ENCODE measurements at regions not wholly inside any gene's neighbourhood (a gene's known extent, or its start where the extent isn't known, plus 50 kb on each side); places are given as distances from the start of the nearest gene placed in this dataset.
"Not testable (repeated sequence)": the region's sequence is repeated elsewhere in the genome, so short reads cannot be mapped to it uniquely, and the experiment has no call there.

DNA sequence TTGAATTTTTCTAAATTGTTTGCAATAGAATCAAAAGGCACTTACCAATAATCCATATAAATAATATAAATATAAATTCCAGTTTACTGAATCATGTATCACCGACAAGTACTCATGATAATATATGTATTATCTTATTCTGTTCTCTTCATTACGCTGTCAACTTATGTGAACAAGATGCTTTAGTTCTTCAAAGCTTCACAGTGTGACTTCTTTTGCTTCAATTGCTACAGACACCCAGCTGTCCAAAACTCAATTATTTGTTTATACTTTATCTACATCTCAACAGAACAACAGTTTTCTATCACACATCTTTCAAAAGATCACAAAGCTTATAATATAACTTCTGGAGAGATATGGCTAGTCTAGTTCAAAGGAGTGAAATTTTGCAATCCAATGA is 1499.9 kb upstream of the PCDH10 start:
- TF ChIP-seq CTCF (IDR thresholded peaks at IDR 0.05; ENCODE audit: insufficient read depth, low read length, poor library complexity, severe bottlenecking): no peak
- no peak for DNase-seq (ENCODE audit: low read depth)

GRCh38 chr4:131650951-131651350 is 1498.1 kb upstream of the PCDH10 start:
- Histone ChIP-seq H3K27me3 (ENCODE audit: control insufficient read depth, insufficient read depth, low read length) (no peaks in the 10 kb centered on the region), H3K4me3 (ENCODE audit: low read depth, low read length) (no peak overlapping the region), H3K36me3 (ENCODE audit: control insufficient read depth, insufficient read depth, low read length) (no peaks in the 10 kb centered on the region)
- DNase-seq (ENCODE audit: low read depth): no peak
- TF ChIP-seq CTCF (IDR thresholded peaks at IDR 0.05; ENCODE audit: insufficient read depth, low read length, poor library complexity, severe bottlenecking): no peak

More for the DNA sequence above, 1499.9 kb upstream of the PCDH10 start:
- Histone ChIP-seq H3K27me3 (ENCODE audit: control insufficient read depth, insufficient read depth, low read length) (no peaks in the 10 kb centered on the region), H3K4me3 (ENCODE audit: low read depth, low read length) (no peak overlapping the region), H3K36me3 (ENCODE audit: control insufficient read depth, insufficient read depth, low read length) (no peaks in the 10 kb centered on the region)

- H3K27me3 ChIP-seq (ENCODE audit: control insufficient read depth, insufficient read depth, low read length); DNase-seq (ENCODE audit: low read depth); H3K36me3 ChIP-seq (ENCODE audit: control insufficient read depth, insufficient read depth, low read length); H3K4me3 ChIP-seq (ENCODE audit: low read depth, low read length): not testable (repeated sequence)
These were observed 1465.8 kb upstream of the PCDH10 start for GRCh38 chr4:131683314-131683713.

- Histone ChIP-seq H3K27me3 (ENCODE audit: control insufficient read depth, insufficient read depth, low read length) (no peaks in the 10 kb centered on the region), H3K4me3 (ENCODE audit: low read depth, low read length) (no peak overlapping the region), H3K36me3 (ENCODE audit: control insufficient read depth, insufficient read depth, low read length) (no peaks in the 10 kb centered on the region)
- no peak for TF ChIP-seq CTCF (IDR thresholded peaks at IDR 0.05; ENCODE audit: insufficient read depth, low read length, poor library complexity, severe bottlenecking)
- no peak for DNase-seq (ENCODE audit: low read depth)
These were observed 1427.2 kb upstream of the PCDH10 start for GRCh38 chr4:131721883-131722282.

- DNase-seq (ENCODE audit: low read depth); H3K27me3 ChIP-seq (ENCODE audit: control insufficient read depth, insufficient read depth, low read length); H3K4me3 ChIP-seq (ENCODE audit: low read depth, low read length); H3K36me3 ChIP-seq (ENCODE audit: control insufficient read depth, insufficient read depth, low read length): not testable (repeated sequence)
These were observed 1426.0 kb upstream of the PCDH10 start for GRCh38 chr4:131723069-131723468.

DNA sequence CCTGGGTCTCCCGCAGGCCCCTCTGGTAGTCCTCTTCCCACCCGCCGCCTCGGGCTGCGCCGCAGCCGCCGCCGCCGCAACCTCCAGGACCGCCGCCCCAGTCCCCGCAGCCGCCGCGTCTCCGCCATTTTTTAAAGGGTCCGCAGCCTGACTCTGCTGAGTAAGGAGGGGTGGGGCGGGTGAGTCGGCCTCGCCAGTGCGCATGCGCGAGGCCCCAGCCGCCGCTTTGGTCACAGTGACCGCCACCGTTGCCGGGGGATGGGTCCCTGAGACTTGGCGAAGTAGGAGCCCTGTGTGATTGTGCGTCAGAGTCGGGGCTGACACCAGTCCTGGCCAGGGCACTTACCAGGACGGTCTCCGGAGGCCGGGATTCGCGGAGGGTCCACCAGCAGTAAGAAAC is 1424.2 kb upstream of the PCDH10 start:
- peak; percentile 5 for DNase-seq (ENCODE audit: low read depth)
- H3K4me3 ChIP-seq (ENCODE audit: low read depth, low read length): peak overlapping the region; percentile 20
- H3K27me3 ChIP-seq (ENCODE audit: control insufficient read depth, insufficient read depth, low read length); H3K36me3 ChIP-seq (ENCODE audit: control insufficient read depth, insufficient read depth, low read length): not testable (repeated sequence)

- H3K4me3 ChIP-seq (ENCODE audit: low read depth, low read length); DNase-seq (ENCODE audit: low read depth); H3K36me3 ChIP-seq (ENCODE audit: control insufficient read depth, insufficient read depth, low read length); H3K27me3 ChIP-seq (ENCODE audit: control insufficient read depth, insufficient read depth, low read length): not testable (repeated sequence)
These were observed 1423.6 kb upstream of the PCDH10 start for GRCh38 chr4:131725521-131725920.

- H3K4me3 ChIP-seq (ENCODE audit: low read depth, low read length); H3K27me3 ChIP-seq (ENCODE audit: control insufficient read depth, insufficient read depth, low read length); H3K36me3 ChIP-seq (ENCODE audit: control insufficient read depth, insufficient read depth, low read length); DNase-seq (ENCODE audit: low read depth): not testable (repeated sequence)
These were observed 1422.2 kb upstream of the PCDH10 start for GRCh38 chr4:131726940-131727339.

GRCh38 chr4:131727418-131727817 is 1421.7 kb upstream of the PCDH10 start:
- not testable (repeated sequence) for DNase-seq (ENCODE audit: low read depth); H3K36me3 ChIP-seq (ENCODE audit: control insufficient read depth, insufficient read depth, low read length); H3K4me3 ChIP-seq (ENCODE audit: low read depth, low read length); H3K27me3 ChIP-seq (ENCODE audit: control insufficient read depth, insufficient read depth, low read length)

- not testable (repeated sequence) for DNase-seq (ENCODE audit: low read depth); H3K36me3 ChIP-seq (ENCODE audit: control insufficient read depth, insufficient read depth, low read length); H3K4me3 ChIP-seq (ENCODE audit: low read depth, low read length); H3K27me3 ChIP-seq (ENCODE audit: control insufficient read depth, insufficient read depth, low read length)
These were observed 1419.9 kb upstream of the PCDH10 start for GRCh38 chr4:131729205-131729604.

DNA sequence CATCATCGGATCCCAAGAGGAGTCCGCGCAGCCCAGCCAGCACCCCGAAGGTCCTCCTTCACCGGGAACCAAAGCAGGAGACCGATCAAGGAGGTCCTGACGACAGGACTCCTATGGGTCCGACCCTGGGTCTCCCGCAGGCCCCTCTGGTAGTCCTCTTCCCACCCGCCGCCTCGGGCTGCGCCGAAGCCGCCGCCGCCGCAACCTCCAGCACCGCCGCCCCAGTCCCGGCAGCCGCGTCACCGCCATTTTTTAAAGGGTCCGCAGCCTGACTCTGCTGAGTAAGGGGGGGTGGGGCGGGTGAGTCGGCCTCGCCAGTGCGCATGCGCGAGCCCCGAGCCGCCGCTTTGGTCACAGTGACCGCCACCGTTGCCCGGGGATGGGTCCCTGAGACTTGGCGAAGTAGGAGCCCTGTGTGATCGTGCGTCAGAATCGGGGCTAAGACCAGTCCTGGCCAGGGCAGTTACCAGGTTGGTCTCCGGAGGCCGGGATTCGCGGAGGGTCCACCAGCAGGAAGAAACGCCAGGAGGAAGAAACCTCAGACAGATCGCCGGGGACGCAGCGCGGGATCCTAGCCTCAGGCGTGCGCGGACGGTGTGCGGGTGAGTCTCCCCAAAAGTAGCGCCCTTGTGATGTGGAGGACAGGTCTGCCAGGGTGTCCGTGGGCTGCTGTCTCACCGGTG is 1419.2 kb upstream of the PCDH10 start:
- not testable (repeated sequence) for H3K4me3 ChIP-seq (ENCODE audit: low read depth, low read length); H3K36me3 ChIP-seq (ENCODE audit: control insufficient read depth, insufficient read depth, low read length); H3K27me3 ChIP-seq (ENCODE audit: control insufficient read depth, insufficient read depth, low read length); DNase-seq (ENCODE audit: low read depth)

DNA sequence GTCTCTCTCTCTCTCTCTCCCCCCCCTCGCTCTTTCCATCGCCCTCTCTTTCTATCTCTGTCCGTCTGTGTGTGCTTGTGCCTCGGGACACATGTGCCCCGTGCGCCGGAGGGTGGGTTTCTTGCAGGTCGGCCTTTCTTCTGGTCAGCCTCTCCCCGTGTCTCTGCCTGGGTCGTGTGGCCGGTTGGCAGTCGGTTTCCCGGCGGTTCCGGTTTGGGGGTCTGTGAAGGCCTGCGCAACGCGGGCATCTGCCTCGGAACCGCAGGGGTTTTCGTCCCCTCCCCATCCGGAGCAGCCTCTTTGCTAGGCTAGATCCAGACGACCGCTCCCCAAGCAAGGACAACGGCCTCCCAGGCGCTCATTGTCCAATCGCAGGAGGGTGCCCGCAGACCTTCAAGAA is 1418.5 kb upstream of the PCDH10 start:
- H3K36me3 ChIP-seq (ENCODE audit: control insufficient read depth, insufficient read depth, low read length); H3K27me3 ChIP-seq (ENCODE audit: control insufficient read depth, insufficient read depth, low read length); H3K4me3 ChIP-seq (ENCODE audit: low read depth, low read length); DNase-seq (ENCODE audit: low read depth): not testable (repeated sequence)
